GM23248 (cell line): ENCODE measurements at regions not wholly inside any gene's neighbourhood (a gene's known extent, or its start where the extent isn't known, plus 50 kb on each side); places are given as distances from the start of the nearest gene placed in this dataset.

Experiments
- EZH2 ChIP-seq: fragments of 200-600 bp; sonication (generic); IDR thresholded peaks from 2 replicates; pipeline ENCODE4 v1.6.1; 2018; ENCODE audit warnings: antibody characterized with exemption, mild to moderate bottlenecking; ENCODE audit not compliant: insufficient read depth, poor library complexity, severe bottlenecking
- EZH2phosphoT487 ChIP-seq: fragments of 200-600 bp; sonication (generic); IDR thresholded peaks from 2 replicates; pipeline ENCODE4 v1.6.1; 2018; ENCODE audit warnings: antibody characterized with exemption, moderate library complexity, mild to moderate bottlenecking, low read depth; ENCODE audit not compliant: insufficient read depth

DNA sequence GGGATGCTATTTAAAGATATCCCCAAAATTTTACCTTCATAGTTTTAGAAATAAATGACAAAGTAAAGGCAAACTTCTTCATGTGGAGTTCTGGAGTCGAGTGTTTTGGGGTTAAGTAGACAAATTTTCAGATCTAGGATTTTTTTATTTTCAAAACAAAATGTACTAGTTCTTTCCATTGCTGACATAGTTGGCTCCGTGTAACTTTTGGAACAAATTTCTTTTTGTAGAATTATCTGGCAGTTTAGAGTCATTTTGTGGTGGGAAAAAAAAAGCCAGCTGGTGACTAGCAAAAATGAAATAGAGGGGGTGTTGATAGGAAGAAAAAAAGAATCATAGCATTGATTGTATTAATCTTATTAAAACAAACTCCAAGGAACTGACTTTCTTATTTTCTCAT, 131.6 kb upstream of the TCF21 start:
- TF ChIP-seq EZH2 (no peak), EZH2phosphoT487 (no peak)
